K562 (cell line): ENCODE measurements at regions not wholly inside any gene's neighbourhood (a gene's known extent, or its start where the extent isn't known, plus 50 kb on each side); places are given as distances from the start of the nearest gene placed in this dataset.

Experiments used
- CEBPB ChIP-seq: fragments of 450-650 bp; IDR thresholded peaks from 2 replicates; pipeline ENCODE4 v1.6.1; 2016; ENCODE audit warnings: missing genetic modification characterization, missing compliant biosample characterization
- DACH1 ChIP-seq: fragments of 450-650 bp; IDR thresholded peaks from 2 replicates; pipeline ENCODE4 v1.6.1; 2018; ENCODE audit not compliant: partially characterized antibody
- LCOR ChIP-seq: sonication (generic); formaldehyde crosslinking; IDR thresholded peaks from 2 replicates; pipeline ENCODE4 v1.8.0; 2022; ENCODE audit warnings: mild to moderate bottlenecking, missing genetic modification reagents
- MYC ChIP-seq, 2 experiments: fragments of 250-450 bp in 1 of 2; sonication (Bioruptor Pico) in 1 of 2; IDR thresholded peaks; 2 replicates each; pipeline versions ENCODE4 v1.5.1 to v1.6.1; 2012 to 2021; ENCODE audit warnings: low read depth in 2 of 2, borderline replicate concordance in 1 of 2, improper control_type of control experiment in 1 of 2, low read length in 1 of 2, mild to moderate bottlenecking in 1 of 2, moderate library complexity in 1 of 2
- NELFE ChIP-seq: IDR thresholded peaks from 2 replicates; pipeline ENCODE4 v1.6.1; 2011; ENCODE audit warnings: mild to moderate bottlenecking; ENCODE audit not compliant: insufficient read depth, insufficient read length
- NR2C2 ChIP-seq, 2 experiments: fragments of 200-800 bp in 1 of 2; sonication (Bioruptor generic) in 1 of 2; sonication (generic) in 1 of 2; formaldehyde crosslinking in 1 of 2; IDR thresholded peaks; 2 replicates each; pipeline versions ENCODE4 v1.6.1 to v1.8.0; 2016 to 2022; ENCODE audit warnings: mild to moderate bottlenecking in 1 of 2, missing compliant biosample characterization in 1 of 2, missing genetic modification characterization in 1 of 2, missing genetic modification reagents in 1 of 2
- NR4A1 ChIP-seq, 2 experiments: fragments of 250-450 bp in 1 of 2; fragments of 450-650 bp in 1 of 2; sonication (Bioruptor Pico) in 1 of 2; IDR thresholded peaks; 2 replicates each; pipeline versions ENCODE4 v1.4.0 to v1.6.1; 2016 to 2020; ENCODE audit warnings: mild to moderate bottlenecking in 2 of 2, missing compliant biosample characterization in 1 of 2, missing genetic modification characterization in 1 of 2, moderate library complexity in 1 of 2
- OTX1 ChIP-seq: fragments of 450-650 bp; formaldehyde crosslinking; IDR thresholded peaks from 2 replicates; pipeline ENCODE4 v1.4.0; 2022; ENCODE audit warnings: mild to moderate bottlenecking
- PCBP2 ChIP-seq: fragments of 200-400 bp; formaldehyde crosslinking; IDR thresholded peaks from 2 replicates; pipeline ENCODE4 v1.6.1; 2018; ENCODE audit warnings: low read length, low read depth, mild to moderate bottlenecking, moderate library complexity; ENCODE audit not compliant: poor library complexity, severe bottlenecking
- PHB ChIP-seq: fragments of 250-450 bp; sonication (Bioruptor Pico); IDR thresholded peaks from 2 replicates; pipeline ENCODE4 v1.5.0; 2021
- POLR3G ChIP-seq: IDR thresholded peaks from 2 replicates; pipeline ENCODE4 v1.6.1; 2011; ENCODE audit not compliant: insufficient read length, insufficient replicate concordance; ENCODE audit errors: extremely low read depth
- RBFOX2 ChIP-seq: fragments of 200-400 bp; formaldehyde crosslinking; IDR thresholded peaks from 2 replicates; pipeline ENCODE4 v1.6.1; 2017; ENCODE audit warnings: low read depth, mild to moderate bottlenecking, low read length, moderate library complexity
- SMAD2 ChIP-seq: fragments of 150-350 bp; IDR thresholded peaks from 2 replicates; pipeline ENCODE4 v1.6.1; 2014; ENCODE audit warnings: low read depth, mild to moderate bottlenecking, low read length
- SREBF2 ChIP-seq: sonication (generic); formaldehyde crosslinking; IDR thresholded peaks from 2 replicates; pipeline ENCODE4 v1.4.0; 2020; ENCODE audit warnings: mild to moderate bottlenecking, missing genetic modification reagents
- TCF3 ChIP-seq: sonication (generic); formaldehyde crosslinking; IDR thresholded peaks from 2 replicates; pipeline ENCODE4 v1.4.0; 2020; ENCODE audit warnings: mild to moderate bottlenecking, missing genetic modification reagents
- XRCC4 ChIP-seq: IDR thresholded peaks from one replicate; pipeline ENCODE4 v1.6.1; 2011; ENCODE audit not compliant: insufficient read depth, insufficient read length; ENCODE audit errors: extremely low read depth
- ZKSCAN1 ChIP-seq: fragments of 150-350 bp; IDR thresholded peaks from 2 replicates; pipeline ENCODE4 v1.6.1; 2016; ENCODE audit warnings: low read depth, low read length
- ZNF41 ChIP-seq: fragments of 250-450 bp; sonication (Bioruptor Pico); conservative IDR thresholded peaks from 2 replicates; pipeline ENCODE4 v1.4.0; 2020; ENCODE audit warnings: mild to moderate bottlenecking
- ZNF644 ChIP-seq: fragments of 200-800 bp; sonication (Bioruptor generic); IDR thresholded peaks from 2 replicates; pipeline ENCODE4 v1.6.1; 2016; ENCODE audit warnings: low read depth, missing genetic modification characterization, missing compliant biosample characterization
- ZNF668 ChIP-seq: fragments of 250-450 bp; sonication (Bioruptor Pico); IDR thresholded peaks from 2 replicates; pipeline ENCODE4 v1.8.0; 2022; ENCODE audit warnings: mild to moderate bottlenecking, inconsistent platforms
- ZNF766 ChIP-seq: fragments of 200-800 bp; sonication (Bioruptor generic); conservative IDR thresholded peaks from 2 replicates; pipeline ENCODE4 v1.6.1; 2016; ENCODE audit warnings: missing genetic modification characterization, missing compliant biosample characterization
- TF ChIP-seq, protein P1 (sequence below): fragments of 200-800 bp; sonication (Bioruptor generic); IDR thresholded peaks from 2 replicates; pipeline ENCODE4 v1.6.1; 2017; ENCODE audit warnings: missing genetic modification characterization, missing compliant biosample characterization
- TF ChIP-seq, protein P2 (sequence below): sonication (generic); formaldehyde crosslinking; IDR thresholded peaks from 2 replicates; pipeline ENCODE4 v1.8.0; 2022; ENCODE audit warnings: missing genetic modification reagents, mild to moderate bottlenecking, moderate library complexity, borderline replicate concordance

DNA sequence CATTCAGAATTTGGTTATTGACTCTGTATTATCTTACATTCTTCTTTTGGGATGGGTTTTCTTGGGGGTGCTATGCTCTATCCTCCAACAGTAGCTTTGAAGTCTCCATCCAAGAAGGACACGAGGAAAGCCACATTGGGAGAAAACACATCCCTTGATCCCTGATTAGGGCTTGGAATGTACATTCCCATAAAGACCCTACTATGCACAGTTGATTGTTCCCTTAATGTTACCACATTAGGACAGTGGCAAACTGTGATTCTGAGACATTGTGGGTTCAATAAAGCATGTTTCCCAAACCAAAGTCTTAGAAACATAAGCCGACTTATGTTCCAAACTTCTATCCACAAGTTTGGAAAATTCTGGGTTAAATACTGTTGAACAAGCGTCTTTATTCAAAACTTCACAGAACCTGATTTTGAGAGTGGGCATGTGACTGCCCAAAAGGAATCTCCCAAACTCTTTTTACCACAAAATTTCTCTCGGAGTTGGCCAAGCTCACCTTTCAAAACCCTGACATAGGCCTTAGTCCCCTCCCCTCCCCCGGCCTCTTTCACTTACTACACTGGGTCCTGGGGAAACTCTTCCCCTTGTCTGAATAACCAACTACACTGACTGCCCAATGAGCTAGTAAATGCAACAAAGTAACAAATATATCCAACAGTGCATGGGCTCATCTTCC, 177.0 kb upstream of the KAZN start (continued):
- TF ChIP-seq NR4A1 (CRISPR knock-in tag; IDR thresholded peaks at IDR 0.05) = no peak
- TF ChIP-seq NR4A1 (tag; IDR thresholded peaks at IDR 0.05) = no peak
- no peak for TF ChIP-seq DACH1
- peak; percentile 44; the same call in 1 of the 2 replicates for TF ChIP-seq RBFOX2
- TF ChIP-seq NELFE = no peak
- no peak for TF ChIP-seq PCBP2
- TF ChIP-seq LCOR = peak; percentile 10; the same call in 1 of the 2 replicates
- no peak for TF ChIP-seq OTX1 (CRISPR knock-in tag)
- no peak for TF ChIP-seq SREBF2
- TF ChIP-seq ZNF41 (CRISPR knock-in tag) = 0 out of 2 replicates have a peak, but pooled peaks have one; percentile 5
- TF ChIP-seq XRCC4 = no peak
- TF ChIP-seq MYC (IDR thresholded peaks at IDR 0.05; ENCODE audit: low read depth, low read length) = no peak
- no peak for TF ChIP-seq MYC (CRISPR knock-in tag; IDR thresholded peaks at IDR 0.05; ENCODE audit: borderline replicate concordance, low read depth)
- TF ChIP-seq, protein P1, sequence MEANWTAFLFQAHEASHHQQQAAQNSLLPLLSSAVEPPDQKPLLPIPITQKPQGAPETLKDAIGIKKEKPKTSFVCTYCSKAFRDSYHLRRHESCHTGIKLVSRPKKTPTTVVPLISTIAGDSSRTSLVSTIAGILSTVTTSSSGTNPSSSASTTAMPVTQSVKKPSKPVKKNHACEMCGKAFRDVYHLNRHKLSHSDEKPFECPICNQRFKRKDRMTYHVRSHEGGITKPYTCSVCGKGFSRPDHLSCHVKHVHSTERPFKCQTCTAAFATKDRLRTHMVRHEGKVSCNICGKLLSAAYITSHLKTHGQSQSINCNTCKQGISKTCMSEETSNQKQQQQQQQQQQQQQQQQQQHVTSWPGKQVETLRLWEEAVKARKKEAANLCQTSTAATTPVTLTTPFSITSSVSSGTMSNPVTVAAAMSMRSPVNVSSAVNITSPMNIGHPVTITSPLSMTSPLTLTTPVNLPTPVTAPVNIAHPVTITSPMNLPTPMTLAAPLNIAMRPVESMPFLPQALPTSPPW (CRISPR knock-in tag) = no peak; the same call in 1 of the 2 replicates
- no peak for TF ChIP-seq POLR3G
- TF ChIP-seq ZKSCAN1 = peak; percentile 90; the same call in 1 of the 2 replicates
- no peak for TF ChIP-seq SMAD2
- TF ChIP-seq CEBPB (tag) = no peak
- 0 out of 2 replicates have a peak, but pooled peaks have one; percentile 68 for TF ChIP-seq PHB (CRISPR knock-in tag)
- no peak for TF ChIP-seq TCF3
- TF ChIP-seq, protein P2, sequence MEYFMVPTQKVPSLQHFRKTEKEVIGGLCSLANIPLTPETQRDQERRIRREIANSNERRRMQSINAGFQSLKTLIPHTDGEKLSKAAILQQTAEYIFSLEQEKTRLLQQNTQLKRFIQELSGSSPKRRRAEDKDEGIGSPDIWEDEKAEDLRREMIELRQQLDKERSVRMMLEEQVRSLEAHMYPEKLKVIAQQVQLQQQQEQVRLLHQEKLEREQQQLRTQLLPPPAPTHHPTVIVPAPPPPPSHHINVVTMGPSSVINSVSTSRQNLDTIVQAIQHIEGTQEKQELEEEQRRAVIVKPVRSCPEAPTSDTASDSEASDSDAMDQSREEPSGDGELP = no peak
- no peak for TF ChIP-seq NR2C2 (CRISPR knock-in tag; IDR thresholded peaks at IDR 0.05)
- no peak for TF ChIP-seq NR2C2 (tag; IDR thresholded peaks at IDR 0.05)
- no peak for TF ChIP-seq ZNF668 (CRISPR knock-in tag)
- TF ChIP-seq ZNF766 (CRISPR knock-in tag) = 0 out of 2 replicates have a peak, but pooled peaks have one; percentile 9
- no peak for TF ChIP-seq ZNF644 (tag)
